Neural progenitor cell (in vitro differentiated cells): ENCODE measurements at regions not wholly inside any gene's neighbourhood (a gene's known extent, or its start where the extent isn't known, plus 50 kb on each side); places are given as distances from the start of the nearest gene placed in this dataset.

Experiments
- DNase-seq: peaks from one replicate; pipeline ENCODE4 v3.0.0-alpha.2; 2016; ENCODE audit warnings: low spot score
- H2AFZ ChIP-seq: fragments of 200-600 bp; sonication (generic); replicated peaks from 2 replicates; pipeline ENCODE4 v1.6.1; 2016; ENCODE audit warnings: antibody characterized with exemption
- H3F3A ChIP-seq: fragments of 200-600 bp; sonication (generic); 2 replicates; pipeline ENCODE4 v1.6.1; 2016; ENCODE audit warnings: antibody characterized with exemption, low read depth
- H3K27ac ChIP-seq: fragments of 200-600 bp; sonication (generic); 2 replicates; pipeline ENCODE4 v1.5.1; 2016; ENCODE audit warnings: mild to moderate bottlenecking
- H3K27me3 ChIP-seq: fragments of 200-600 bp; sonication (generic); 2 replicates; pipeline ENCODE4 v1.6.1; 2016; ENCODE audit warnings: mild to moderate bottlenecking, moderate library complexity
- H3K36me3 ChIP-seq: fragments of 200-600 bp; sonication (generic); 2 replicates; pipeline ENCODE4 v1.5.1; 2016
- H3K4me1 ChIP-seq: fragments of 200-600 bp; sonication (generic); 2 replicates; pipeline ENCODE4 v1.6.1; 2016; ENCODE audit warnings: mixed run types
- H3K4me2 ChIP-seq: fragments of 200-600 bp; sonication (generic); 2 replicates; pipeline ENCODE4 v1.6.1; 2016
- H3K4me3 ChIP-seq: fragments of 200-600 bp; sonication (generic); 2 replicates; pipeline ENCODE4 v1.5.1; 2016
- H3K79me2 ChIP-seq: fragments of 200-600 bp; sonication (generic); 2 replicates; pipeline ENCODE4 v1.6.1; 2016; ENCODE audit warnings: low read depth
- H3K9ac ChIP-seq: fragments of 200-600 bp; sonication (generic); 2 replicates; pipeline ENCODE4 v1.6.1; 2016
- H3K9me3 ChIP-seq: fragments of 200-600 bp; sonication (generic); 2 replicates; pipeline ENCODE4 v1.5.1; 2016; ENCODE audit warnings: low read depth
- H4K20me1 ChIP-seq: fragments of 200-600 bp; sonication (generic); 2 replicates; pipeline ENCODE4 v1.6.1; 2016; ENCODE audit warnings: low read depth
- H3K27ac Mint-ChIP-seq: 3 replicates; pipeline ENCODE4 v1.8.0; 2021; ENCODE audit warnings: mixed read lengths
- H3K27me3 Mint-ChIP-seq: 2 replicates; pipeline ENCODE4 v1.8.0; 2022; ENCODE audit warnings: low read depth, mild to moderate bottlenecking, inconsistent platforms, moderate library complexity, mixed read lengths; ENCODE audit not compliant: insufficient read depth
- H3K36me3 Mint-ChIP-seq: 3 replicates; pipeline ENCODE4 v1.8.0; 2021; ENCODE audit warnings: mixed read lengths
- H3K4me1 Mint-ChIP-seq: 3 replicates; pipeline ENCODE4 v1.8.0; 2021; ENCODE audit warnings: mixed read lengths
- H3K4me3 Mint-ChIP-seq: 3 replicates; pipeline ENCODE4 v1.8.0; 2021; ENCODE audit warnings: mild to moderate bottlenecking, moderate library complexity, mixed read lengths
- H3K9me3 Mint-ChIP-seq: 3 replicates; pipeline ENCODE4 v1.8.0; 2020; ENCODE audit warnings: mixed read lengths
- EZH2 ChIP-seq: fragments of 200-600 bp; sonication (generic); IDR thresholded peaks from 2 replicates; pipeline ENCODE4 v1.6.1; 2017; ENCODE audit warnings: antibody characterized with exemption, mild to moderate bottlenecking, moderate library complexity
- EZH2phosphoT487 ChIP-seq: fragments of 200-600 bp; sonication (generic); IDR thresholded peaks from 2 replicates; pipeline ENCODE4 v1.6.1; 2017; ENCODE audit warnings: antibody characterized with exemption
- TF ChIP-seq, protein P1 (sequence below): fragments of 200-600 bp; sonication (generic); IDR thresholded peaks from 2 replicates; pipeline ENCODE4 v1.5.1; 2017; ENCODE audit warnings: antibody characterized with exemption, mild to moderate bottlenecking

DNA sequence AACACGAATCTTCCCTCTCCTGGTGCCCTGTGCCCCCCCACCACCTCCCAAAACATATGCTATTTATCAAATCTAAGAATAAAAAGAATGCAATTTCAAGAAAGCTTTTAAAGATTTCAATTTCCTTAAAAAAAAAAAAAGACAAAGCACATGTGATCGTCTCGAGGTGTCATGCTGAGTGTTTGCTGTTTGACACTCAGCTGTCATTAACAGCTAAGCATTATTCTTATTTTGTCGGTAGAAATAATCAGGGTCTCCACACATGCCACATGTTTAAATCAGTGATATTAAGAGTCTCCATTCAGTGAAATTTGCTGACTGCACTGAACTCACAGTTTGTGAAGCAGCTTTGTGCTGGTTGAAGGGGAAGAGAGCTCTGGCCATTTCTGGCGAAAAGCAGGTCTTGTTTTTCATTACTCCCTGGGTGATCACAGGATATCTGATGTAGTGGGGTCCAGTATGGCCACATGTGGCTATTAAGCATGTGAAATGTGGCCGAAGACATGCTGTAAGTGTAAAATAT is 281.8 kb downstream of the SATB1 start:
- H3K4me2 ChIP-seq, result no peak overlapping the region
- H3K9me3 Mint-ChIP-seq, result no peaks in the 10 kb centered on the region
- DNase-seq, result no peak
- no peaks in the 10 kb centered on the region for H3K4me1 ChIP-seq
- no peaks in the 10 kb centered on the region for H3K36me3 ChIP-seq
- TF ChIP-seq, protein P1, sequence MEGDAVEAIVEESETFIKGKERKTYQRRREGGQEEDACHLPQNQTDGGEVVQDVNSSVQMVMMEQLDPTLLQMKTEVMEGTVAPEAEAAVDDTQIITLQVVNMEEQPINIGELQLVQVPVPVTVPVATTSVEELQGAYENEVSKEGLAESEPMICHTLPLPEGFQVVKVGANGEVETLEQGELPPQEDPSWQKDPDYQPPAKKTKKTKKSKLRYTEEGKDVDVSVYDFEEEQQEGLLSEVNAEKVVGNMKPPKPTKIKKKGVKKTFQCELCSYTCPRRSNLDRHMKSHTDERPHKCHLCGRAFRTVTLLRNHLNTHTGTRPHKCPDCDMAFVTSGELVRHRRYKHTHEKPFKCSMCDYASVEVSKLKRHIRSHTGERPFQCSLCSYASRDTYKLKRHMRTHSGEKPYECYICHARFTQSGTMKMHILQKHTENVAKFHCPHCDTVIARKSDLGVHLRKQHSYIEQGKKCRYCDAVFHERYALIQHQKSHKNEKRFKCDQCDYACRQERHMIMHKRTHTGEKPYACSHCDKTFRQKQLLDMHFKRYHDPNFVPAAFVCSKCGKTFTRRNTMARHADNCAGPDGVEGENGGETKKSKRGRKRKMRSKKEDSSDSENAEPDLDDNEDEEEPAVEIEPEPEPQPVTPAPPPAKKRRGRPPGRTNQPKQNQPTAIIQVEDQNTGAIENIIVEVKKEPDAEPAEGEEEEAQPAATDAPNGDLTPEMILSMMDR, result no peak
- no peaks in the 10 kb centered on the region for H4K20me1 ChIP-seq
- no peaks in the 10 kb centered on the region for H3F3A ChIP-seq
- no peak overlapping the region for H3K27ac ChIP-seq
- no peak overlapping the region for H2AFZ ChIP-seq
- H3K36me3 Mint-ChIP-seq, result no peaks in the 10 kb centered on the region
- H3K4me3 ChIP-seq, result no peak overlapping the region
- no peak overlapping the region for H3K4me3 Mint-ChIP-seq
- no peak overlapping the region for H3K9ac ChIP-seq
- H3K27me3 ChIP-seq, result no peaks in the 10 kb centered on the region
- H3K4me1 Mint-ChIP-seq, result peaks cover 6% of the 10 kb centered on the region
- H3K27ac Mint-ChIP-seq, result peak overlapping the region; percentile 47
- peaks cover 2% of the 10 kb centered on the region for H3K27me3 Mint-ChIP-seq
- H3K9me3 ChIP-seq, result no peaks in the 10 kb centered on the region
- H3K79me2 ChIP-seq, result no peaks in the 10 kb centered on the region

DNA sequence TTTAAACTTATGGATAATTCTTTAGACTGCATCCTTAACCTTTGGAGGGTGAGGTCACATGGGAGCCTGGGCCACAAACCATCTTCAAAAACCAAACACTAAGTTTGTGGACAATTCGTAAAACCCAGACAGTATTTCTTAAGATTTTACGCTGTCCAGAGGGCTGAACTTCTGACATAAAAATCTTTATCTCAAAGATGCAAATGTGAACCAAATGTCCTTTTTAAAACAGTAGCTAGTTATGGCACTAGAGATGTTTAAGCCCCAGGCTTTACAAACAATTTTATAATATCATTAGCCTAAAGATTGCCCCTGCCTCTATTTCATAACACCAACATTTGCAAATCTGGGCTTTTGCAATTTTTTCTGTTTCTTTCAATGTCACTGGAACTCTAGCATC is 287.2 kb downstream of the SATB1 start:
- no peak overlapping the region for H3K4me3 ChIP-seq
- H3K9ac ChIP-seq, result no peak overlapping the region
- no peaks in the 10 kb centered on the region for H3K27me3 ChIP-seq
- no peaks in the 10 kb centered on the region for H3K36me3 ChIP-seq
- no peak for DNase-seq
- no peaks in the 10 kb centered on the region for H3K79me2 ChIP-seq
- Mint-ChIP-seq H3K9me3 (peaks cover 10% of the 10 kb centered on the region), H3K36me3 (no peaks in the 10 kb centered on the region), H3K27ac (no peak overlapping the region), H3K4me3 (no peak overlapping the region), H3K27me3 (peaks cover 5% of the 10 kb centered on the region), H3K4me1 (peaks cover 26% of the 10 kb centered on the region)
- H3K27ac ChIP-seq, result no peak overlapping the region
- H2AFZ ChIP-seq, result no peak overlapping the region
- H4K20me1 ChIP-seq, result no peaks in the 10 kb centered on the region
- no peaks in the 10 kb centered on the region for H3F3A ChIP-seq
- H3K9me3 ChIP-seq, result no peaks in the 10 kb centered on the region
- no peak overlapping the region for H3K4me2 ChIP-seq
- TF ChIP-seq, protein P1, result no peak
- TF ChIP-seq EZH2 (no peak), EZH2phosphoT487 (no peak)
- H3K4me1 ChIP-seq, result peaks cover 12% of the 10 kb centered on the region

DNA sequence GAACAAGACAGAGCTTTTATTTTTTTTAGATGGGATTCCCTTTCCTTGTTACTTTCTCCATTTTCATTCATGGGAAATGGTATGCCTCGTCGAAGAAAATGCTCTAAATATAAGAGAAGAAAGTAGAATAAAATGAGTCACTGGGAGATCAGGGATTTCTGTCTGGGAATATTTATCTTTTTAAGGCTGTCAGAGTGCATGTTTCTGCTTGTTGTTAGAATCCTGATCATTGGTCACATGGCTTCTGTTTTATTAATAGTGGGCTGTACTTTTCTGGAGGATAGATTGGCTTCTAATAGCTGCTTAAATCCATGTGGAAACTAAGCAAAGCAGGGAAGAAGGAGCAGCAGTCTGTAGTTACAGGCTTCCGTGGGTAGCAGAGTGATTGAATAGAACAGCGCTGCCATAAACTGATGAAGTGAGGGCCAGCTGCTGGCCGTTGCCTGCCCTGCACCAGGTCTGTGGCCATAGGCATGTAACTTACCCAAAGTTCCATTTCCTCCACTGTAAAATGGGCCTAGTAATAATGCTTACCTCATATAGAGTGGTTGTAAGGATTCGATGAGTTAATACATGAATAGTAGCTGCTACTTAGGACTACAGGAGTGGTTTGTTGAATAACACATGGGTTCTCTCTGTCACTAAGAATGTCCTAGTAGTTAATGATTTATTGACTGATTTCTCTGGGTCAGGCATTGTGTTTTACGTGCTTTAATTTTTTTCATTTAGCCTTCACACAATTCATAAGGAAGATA is 289.9 kb downstream of the SATB1 start:
- peaks cover 5% of the 10 kb centered on the region for H3K27me3 Mint-ChIP-seq
- Histone ChIP-seq H3K27ac (no peak overlapping the region), H3K4me2 (peak overlapping the region; percentile 19)

More for the DNA sequence above, 289.9 kb downstream of the SATB1 start:
- Histone ChIP-seq H2AFZ (no peak overlapping the region), H3K9ac (no peak overlapping the region), H4K20me1 (no peaks in the 10 kb centered on the region), H3K27me3 (no peaks in the 10 kb centered on the region), H3K4me3 (no peak overlapping the region), H3K4me1 (peaks cover 12% of the 10 kb centered on the region), H3K36me3 (no peaks in the 10 kb centered on the region), H3K9me3 (no peaks in the 10 kb centered on the region), H3K79me2 (no peaks in the 10 kb centered on the region), H3F3A (no peaks in the 10 kb centered on the region)
- H3K27ac Mint-ChIP-seq, result peak overlapping the region; percentile 43
- H3K4me3 Mint-ChIP-seq, result no peak overlapping the region
- DNase-seq, result no peak
- TF ChIP-seq, protein P1, result no peak
- TF ChIP-seq EZH2 (no peak), EZH2phosphoT487 (no peak)
- H3K4me1 Mint-ChIP-seq, result peaks cover 26% of the 10 kb centered on the region
- H3K36me3 Mint-ChIP-seq, result no peaks in the 10 kb centered on the region
- H3K9me3 Mint-ChIP-seq, result peaks cover 10% of the 10 kb centered on the region
